ENCODE measurements at regions not wholly inside any gene's neighbourhood (a gene's known extent, or its start where the extent isn't known, plus 50 kb on each side); places are given as distances from the start of the nearest gene placed in this dataset.
A peak's percentile ranks its signal among the peaks of the same experiment; 100 is the strongest.
"Not testable (repeated sequence)": the region's sequence is repeated elsewhere in the genome, so short reads cannot be mapped to it uniquely, and the experiment has no call there.

- no peaks in the 10 kb centered on the region for H3K27me3 ChIP-seq (ENCODE audit: control insufficient read depth, insufficient read depth, low read length)
- no peak overlapping the region for H3K27ac ChIP-seq (ENCODE audit: low read length)
- no peak overlapping the region for H3K4me3 ChIP-seq (ENCODE audit: low read length)
- peaks cover 4% of the 10 kb centered on the region for H3K4me1 ChIP-seq (ENCODE audit: control insufficient read depth, insufficient read depth, low read length)
- no peaks in the 10 kb centered on the region for H3K9me3 ChIP-seq (ENCODE audit: control insufficient read depth, insufficient read depth, low read length)
- no CpG with 5 or more reads among the region's 2 CpGs for WGBS (ENCODE audit: insufficient coverage, insufficient read length)
- no peak for DNase-seq (ENCODE audit: low read depth, low spot score)
- no peaks in the 10 kb centered on the region for H3K36me3 ChIP-seq (ENCODE audit: control insufficient read depth, insufficient read depth, low read length)
These were observed 62.9 kb upstream of the PCDH8 start for GRCh38 chr13:52911340-52911739.

- H3K27me3 ChIP-seq (ENCODE audit: control insufficient read depth, insufficient read depth, low read length); H3K36me3 ChIP-seq (ENCODE audit: control insufficient read depth, insufficient read depth, low read length); H3K9me3 ChIP-seq (ENCODE audit: control insufficient read depth, insufficient read depth, low read length); H3K4me1 ChIP-seq (ENCODE audit: control insufficient read depth, insufficient read depth, low read length); DNase-seq (ENCODE audit: low read depth, low spot score); H3K4me3 ChIP-seq (ENCODE audit: low read length); H3K27ac ChIP-seq (ENCODE audit: low read length): not testable (repeated sequence)
- WGBS (ENCODE audit: insufficient coverage, insufficient read length): no CpG with 5 or more reads among the region's 2 CpGs
These were observed 61.9 kb upstream of the PCDH8 start for GRCh38 chr13:52910318-52910717.

GRCh38 chr13:52906122-52906903 lies 57.9 kb upstream of the PCDH8 start:
- WGBS (ENCODE audit: insufficient coverage, insufficient read length): no CpG with 5 or more reads among the region's 20 CpGs
- peak; percentile 22 for DNase-seq (ENCODE audit: low read depth, low spot score)
- Histone ChIP-seq H3K4me3 (ENCODE audit: low read length) (no peak overlapping the region), H3K36me3 (ENCODE audit: control insufficient read depth, insufficient read depth, low read length) (no peaks in the 10 kb centered on the region), H3K27ac (ENCODE audit: low read length) (no peak overlapping the region), H3K4me1 (ENCODE audit: control insufficient read depth, insufficient read depth, low read length) (peaks cover 4% of the 10 kb centered on the region), H3K27me3 (ENCODE audit: control insufficient read depth, insufficient read depth, low read length) (no peaks in the 10 kb centered on the region), H3K9me3 (ENCODE audit: control insufficient read depth, insufficient read depth, low read length) (no peaks in the 10 kb centered on the region)

- no peaks in the 10 kb centered on the region for H3K27me3 ChIP-seq (ENCODE audit: control insufficient read depth, insufficient read depth, low read length)
- H3K4me1 ChIP-seq (ENCODE audit: control insufficient read depth, insufficient read depth, low read length): peaks cover 4% of the 10 kb centered on the region
- H3K36me3 ChIP-seq (ENCODE audit: control insufficient read depth, insufficient read depth, low read length): no peaks in the 10 kb centered on the region
- H3K4me3 ChIP-seq (ENCODE audit: low read length): no peak overlapping the region
- no peaks in the 10 kb centered on the region for H3K9me3 ChIP-seq (ENCODE audit: control insufficient read depth, insufficient read depth, low read length)
- WGBS (ENCODE audit: insufficient coverage, insufficient read length): no CpG with 5 or more reads among the region's 1 CpG
- DNase-seq (ENCODE audit: low read depth, low spot score): no peak
- no peak overlapping the region for H3K27ac ChIP-seq (ENCODE audit: low read length)
These were observed 57.3 kb upstream of the PCDH8 start for GRCh38 chr13:52905701-52906100.

- Histone ChIP-seq H3K27ac (ENCODE audit: low read length) (no peak overlapping the region), H3K27me3 (ENCODE audit: control insufficient read depth, insufficient read depth, low read length) (no peaks in the 10 kb centered on the region), H3K36me3 (ENCODE audit: control insufficient read depth, insufficient read depth, low read length) (no peaks in the 10 kb centered on the region), H3K9me3 (ENCODE audit: control insufficient read depth, insufficient read depth, low read length) (no peaks in the 10 kb centered on the region), H3K4me1 (ENCODE audit: control insufficient read depth, insufficient read depth, low read length) (peaks cover 4% of the 10 kb centered on the region), H3K4me3 (ENCODE audit: low read length) (no peak overlapping the region)
- WGBS (ENCODE audit: insufficient coverage, insufficient read length): no CpG with 5 or more reads among the region's 4 CpGs
- no peak for DNase-seq (ENCODE audit: low read depth, low spot score)
These were observed 54.9 kb upstream of the PCDH8 start for GRCh38 chr13:52903320-52903719.

- WGBS (ENCODE audit: insufficient coverage, insufficient read length): no CpG with 5 or more reads among the region's 5 CpGs
- H3K4me3 ChIP-seq (ENCODE audit: low read length): no peak overlapping the region
- H3K36me3 ChIP-seq (ENCODE audit: control insufficient read depth, insufficient read depth, low read length): no peaks in the 10 kb centered on the region
- H3K27me3 ChIP-seq (ENCODE audit: control insufficient read depth, insufficient read depth, low read length): no peaks in the 10 kb centered on the region
- H3K9me3 ChIP-seq (ENCODE audit: control insufficient read depth, insufficient read depth, low read length): no peaks in the 10 kb centered on the region
- no peaks in the 10 kb centered on the region; the same call in none of the 2 replicates for H3K4me1 ChIP-seq (ENCODE audit: control insufficient read depth, insufficient read depth, low read length)
- H3K27ac ChIP-seq (ENCODE audit: low read length): no peak overlapping the region
- no peak for DNase-seq (ENCODE audit: low read depth, low spot score)
These were observed 50.8 kb upstream of the PCDH8 start for GRCh38 chr13:52899206-52899605.

Measured in iPS DF 6.9 (cell line).